IMR-90 (cell line): ENCODE measurements at regions not wholly inside any gene's neighbourhood (a gene's known extent, or its start where the extent isn't known, plus 50 kb on each side); places are given as distances from the start of the nearest gene placed in this dataset.
A peak's percentile ranks its signal among the peaks of the same experiment; 100 is the strongest.

Experiments used
- ATAC-seq: fragments of 200-7000 bp; cut with Tn5 transposase; 2 replicates; pipeline ENCODE4 v1.9.1; 2020; ENCODE audit warnings: low read depth, mild to moderate bottlenecking, moderate library complexity
- BruUV-seq: library from RNA; stranded (reverse); fragments of 400-500 nt; replicated peaks from 2 replicates; lab custom pipeline; 2021; lab: Mats Ljungman, UMichigan
- CTCF ChIA-PET: fragments of 300-600 bp; formaldehyde crosslinking; extraction: SDS; loops from one replicate; lab custom pipeline; 2021; ENCODE audit warnings: antibody characterized with exemption; lab: Yijun Ruan, JAX
- POLR2A ChIA-PET: fragments of 300-600 bp; sonication (Branson Sonifier 250); formaldehyde crosslinking; loops from one replicate; lab custom pipeline; 2022; ENCODE audit warnings: antibody characterized with exemption; ENCODE audit not compliant: unreplicated experiment; lab: Charles Lee
- DNase-seq: peaks from one replicate; pipeline ENCODE4 v3.0.0; 2013
- H2AFZ ChIP-seq: replicated peaks from 2 replicates; pipeline ENCODE3; 2013; ENCODE audit warnings: low read length, mild to moderate bottlenecking; ENCODE audit not compliant: poor library complexity
- H2AK5ac ChIP-seq: 2 replicates; pipeline ENCODE4 v1.6.1; 2013; ENCODE audit warnings: low read depth, low read length, inconsistent platforms
- H2AK9ac ChIP-seq: replicated peaks from 2 replicates; pipeline ENCODE3; 2013; ENCODE audit warnings: mild to moderate bottlenecking, low read depth, low read length, moderate library complexity; ENCODE audit not compliant: poor library complexity
- H2BK120ac ChIP-seq: 2 replicates; pipeline ENCODE4 v1.6.1; 2013; ENCODE audit warnings: low read depth, low read length, inconsistent platforms
- H2BK15ac ChIP-seq: 3 replicates; pipeline ENCODE4 v1.6.1; 2013; ENCODE audit warnings: low read depth, low read length, inconsistent platforms
- H2BK20ac ChIP-seq: 2 replicates; pipeline ENCODE4 v1.6.1; 2013; ENCODE audit warnings: low read depth, mild to moderate bottlenecking, inconsistent platforms, low read length, moderate library complexity
- H2BK5ac ChIP-seq: 2 replicates; pipeline ENCODE4 v1.6.1; 2013; ENCODE audit warnings: mild to moderate bottlenecking, low read depth, low read length, inconsistent platforms; ENCODE audit not compliant: poor library complexity, severe bottlenecking
- H3K14ac ChIP-seq: replicated peaks from 2 replicates; pipeline ENCODE4 v1.6.1; 2013; ENCODE audit warnings: low read depth, low read length, inconsistent platforms
- H3K18ac ChIP-seq: 2 replicates; pipeline ENCODE4 v1.6.1; 2013; ENCODE audit warnings: low read depth, low read length, control low read depth
- H3K23ac ChIP-seq: 2 replicates; pipeline ENCODE4 v1.6.1; 2013; ENCODE audit warnings: low read depth, low read length, inconsistent platforms
- H3K27ac ChIP-seq: 2 replicates; pipeline ENCODE4 v1.5.1; 2013; ENCODE audit warnings: mild to moderate bottlenecking, control low read depth, low read length; ENCODE audit not compliant: insufficient read depth
- H3K27me3 ChIP-seq: 2 replicates; pipeline ENCODE4 v1.6.1; 2013; ENCODE audit warnings: low read length; ENCODE audit not compliant: control insufficient read depth, insufficient read depth
- H3K36me3 ChIP-seq: 2 replicates; pipeline ENCODE4 v1.6.1; 2013; ENCODE audit warnings: low read length, mixed read lengths; ENCODE audit not compliant: control insufficient read depth, insufficient read depth
- H3K4ac ChIP-seq: 2 replicates; pipeline ENCODE4 v1.6.1; 2013; ENCODE audit warnings: low read depth, low read length, inconsistent platforms
- H3K4me1 ChIP-seq: 2 replicates; pipeline ENCODE4 v1.6.1; 2013; ENCODE audit warnings: low read length, mixed read lengths; ENCODE audit not compliant: control insufficient read depth, insufficient read depth
- H3K4me2 ChIP-seq: 2 replicates; pipeline ENCODE4 v1.6.1; 2013; ENCODE audit warnings: low read depth, mild to moderate bottlenecking, control low read depth, low read length, moderate library complexity
- H3K4me3 ChIP-seq: 2 replicates; pipeline ENCODE4 v1.5.1; 2013; ENCODE audit warnings: low read depth, mild to moderate bottlenecking, control low read depth, low read length, moderate library complexity; ENCODE audit not compliant: insufficient read depth
- H3K56ac ChIP-seq: 2 replicates; pipeline ENCODE4 v1.6.1; 2013; ENCODE audit warnings: low read length, inconsistent platforms; ENCODE audit not compliant: insufficient read depth; ENCODE audit errors: extremely low read depth
- H3K79me1 ChIP-seq, 2 experiments: 2 replicates each; pipeline ENCODE4 v1.6.1; 2013; ENCODE audit warnings: low read length in 2 of 2, inconsistent platforms in 1 of 2, low read depth in 1 of 2
- H3K9ac ChIP-seq: 2 replicates; pipeline ENCODE4 v1.6.1; 2013; ENCODE audit warnings: low read depth, low read length, control low read depth
- H3K9me1 ChIP-seq: 2 replicates; pipeline ENCODE4 v1.6.1; 2013; ENCODE audit warnings: low read length, inconsistent platforms; ENCODE audit not compliant: insufficient read depth
- H3K9me3 ChIP-seq: 2 replicates; pipeline ENCODE4 v1.6.1; 2013; ENCODE audit warnings: low read length; ENCODE audit not compliant: control insufficient read depth, insufficient read depth
- H4K20me1 ChIP-seq: 2 replicates; pipeline ENCODE4 v1.6.1; 2013; ENCODE audit warnings: low read length, inconsistent platforms; ENCODE audit not compliant: insufficient read depth
- H4K5ac ChIP-seq: 2 replicates; pipeline ENCODE4 v1.6.1; 2013; ENCODE audit warnings: mild to moderate bottlenecking, low read depth, low read length, control low read depth
- H4K8ac ChIP-seq, 2 experiments: 2 replicates each; pipeline ENCODE4 v1.6.1; 2013; ENCODE audit warnings: low read depth in 2 of 2, low read length in 2 of 2, control low read depth in 1 of 2, inconsistent platforms in 1 of 2
- H4K91ac ChIP-seq: 2 replicates; pipeline ENCODE4 v1.6.1; 2013; ENCODE audit warnings: low read depth, low read length, inconsistent platforms; ENCODE audit not compliant: insufficient read depth
- MAFK ChIP-seq: IDR thresholded peaks from 2 replicates; pipeline ENCODE4 v1.6.1; 2012; ENCODE audit warnings: low read depth, low read length, improper control_type of control experiment
- MXI1 ChIP-seq: IDR thresholded peaks from 2 replicates; pipeline ENCODE4 v1.6.1; 2012; ENCODE audit warnings: low read depth, mild to moderate bottlenecking, low read length, moderate library complexity, borderline replicate concordance
- whole genome bisulfite sequencing, 2 experiments: methylation state at CpG; one replicate each; pipeline versions ENCODE4 v1.1.5 to v1.1.7; 2013; ENCODE audit warnings: missing lambda C conversion rate in 2 of 2; ENCODE audit not compliant: insufficient read length in 1 of 2; ENCODE audit errors: extremely low coverage in 2 of 2; 5-methylcytosine and 5-hydroxymethylcytosine counted together
- dilution Hi-C: fragments of 300-500 bp; cut with HindIII; formaldehyde crosslinking; loops from one replicate; pipeline ENCODE4 v1.14.3; 2018; ENCODE audit warnings: low sequenced_read_pairs; ENCODE audit not compliant: unreplicated experiment
- in situ Hi-C: fragments of 300-500 bp; cut with MboI; formaldehyde crosslinking; loops from 3 replicates; pipeline ENCODE4 v1.14.3; 2019; ENCODE audit warnings: low sequenced_read_pairs, inconsistent platforms, mixed read lengths
- intact Hi-C: fragments of 100-400 bp; cut with micrococcal nuclease; formaldehyde crosslinking; loops from 2 replicates; pipeline ENCODE4 v1.10.0; 2022

DNA sequence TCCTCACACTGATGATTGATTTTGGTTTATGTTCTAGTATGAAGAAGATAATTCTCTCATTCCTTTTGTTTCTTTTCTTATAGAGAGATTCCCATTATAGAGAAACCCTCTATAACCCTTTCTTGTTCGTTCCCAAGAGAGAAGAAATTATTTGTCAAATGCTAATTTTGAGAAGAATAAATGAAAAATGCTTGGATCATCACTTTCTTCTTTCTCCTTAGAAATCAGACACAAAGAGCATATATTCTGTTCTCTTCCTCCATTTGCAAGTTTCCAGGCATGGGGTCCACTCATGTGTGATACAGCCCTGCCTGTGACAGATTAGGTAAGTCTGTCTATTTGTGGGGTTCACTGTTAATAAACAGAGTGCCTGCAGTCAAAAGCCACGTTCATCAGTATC is 222.6 kb upstream of the NECTIN3 start:
- Histone ChIP-seq H4K8ac (no peak overlapping the region), H3K4me1 (no peaks in the 10 kb centered on the region), H4K5ac (no peak overlapping the region), H3K9ac (no peak overlapping the region), H2BK20ac (no peak overlapping the region), H3K27me3 (no peaks in the 10 kb centered on the region), H2AFZ (no peak overlapping the region), H4K20me1 (no peaks in the 10 kb centered on the region), H3K4me3 (no peak overlapping the region), H3K9me1 (no peaks in the 10 kb centered on the region), H3K18ac (no peak overlapping the region), H3K56ac (no peak overlapping the region), H2BK5ac (no peak overlapping the region), H3K27ac (no peak overlapping the region), H2BK120ac (no peak overlapping the region), H3K14ac (no peak overlapping the region), H2AK5ac (no peak overlapping the region), H4K91ac (no peak overlapping the region), H3K9me3 (no peaks in the 10 kb centered on the region), H3K4ac (no peak overlapping the region), H3K23ac (no peak overlapping the region), H2AK9ac (no peak overlapping the region), H3K79me1 (no peaks in the 10 kb centered on the region), H3K36me3 (no peaks in the 10 kb centered on the region), H3K4me2 (no peak overlapping the region), H2BK15ac (no peak overlapping the region)
- no CpG with 5 or more reads among the region's 2 CpGs for WGBS, 2 experiments
- ATAC-seq, result no peak
- dilution Hi-C loops, result no loop called here
- ChIA-PET CTCF (interaction anchor here (0.8 kb wide), 1 partner anchor 21 kb away, joined by 3 read pairs; no protein-coding TSS in a partner anchor), POLR2A (no interaction called here)
- TF ChIP-seq MXI1 (no peak), MAFK (peak; percentile 94)
- BruUV-seq, result no TSS peak
- intact Hi-C loops, result no loop called here
- in situ Hi-C loops, result no loop called here
- no peak for DNase-seq
